Type B pancreatic cell (in vitro differentiated cells): ENCODE measurements at regions not wholly inside any gene's neighbourhood (a gene's known extent, or its start where the extent isn't known, plus 50 kb on each side); places are given as distances from the start of the nearest gene placed in this dataset.

Source experiments
- DNase-seq: peaks from one replicate; pipeline ENCODE4 v3.0.0; 2021; ENCODE audit warnings: mixed read lengths; ENCODE audit not compliant: unreplicated experiment; ENCODE audit errors: extremely low spot score
- H3K27ac Mint-ChIP-seq: 2 replicates; pipeline ENCODE4 v1.8.0; 2021; ENCODE audit warnings: mild to moderate bottlenecking, mixed read lengths
- H3K27me3 Mint-ChIP-seq: 2 replicates; pipeline ENCODE4 v1.8.0; 2021; ENCODE audit warnings: mixed read lengths
- H3K36me3 Mint-ChIP-seq: 2 replicates; pipeline ENCODE4 v1.8.0; 2021; ENCODE audit warnings: mixed read lengths
- H3K4me1 Mint-ChIP-seq: one replicate; pipeline ENCODE4 v1.8.0; 2021; ENCODE audit warnings: mixed read lengths; ENCODE audit not compliant: unreplicated experiment
- H3K4me3 Mint-ChIP-seq: 2 replicates; pipeline ENCODE4 v1.8.0; 2021; ENCODE audit warnings: mild to moderate bottlenecking, mixed read lengths
- H3K9me3 Mint-ChIP-seq: 2 replicates; pipeline ENCODE4 v1.8.0; 2021; ENCODE audit warnings: mixed read lengths
- CTCF ChIP-seq: fragments of 200-600 bp; sonication (generic); conservative IDR thresholded peaks from 2 replicates; pipeline ENCODE4 v1.5.0; 2021; ENCODE audit warnings: antibody characterized with exemption, mild to moderate bottlenecking

DNA sequence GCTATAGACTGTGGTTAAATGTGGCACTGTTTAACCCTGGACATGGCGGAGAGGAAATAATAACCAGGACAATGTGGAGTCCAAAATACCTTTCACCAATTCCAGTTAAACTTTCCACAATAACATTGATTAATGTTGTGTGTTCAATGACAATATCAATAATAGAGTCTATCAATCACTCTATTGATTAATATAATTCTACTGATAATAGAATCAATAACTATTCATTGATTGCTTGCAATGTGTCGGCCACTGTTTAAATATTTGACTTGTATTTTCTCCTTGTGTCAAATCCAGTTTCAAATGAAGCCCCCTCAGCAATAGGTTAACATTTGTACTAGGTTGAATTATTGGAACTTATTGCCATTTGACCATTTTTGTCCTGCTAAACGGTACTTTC is 187.0 kb downstream of the PTPN20 start:
- H3K9me3 Mint-ChIP-seq = no peaks in the 10 kb centered on the region
- H3K27ac Mint-ChIP-seq = no peak overlapping the region
- DNase-seq = no peak
- H3K27me3 Mint-ChIP-seq = peaks cover 32% of the 10 kb centered on the region
- no peak overlapping the region for H3K4me3 Mint-ChIP-seq
- no peaks in the 10 kb centered on the region for H3K4me1 Mint-ChIP-seq
- no peak for TF ChIP-seq CTCF
- H3K36me3 Mint-ChIP-seq = no peaks in the 10 kb centered on the region

DNA sequence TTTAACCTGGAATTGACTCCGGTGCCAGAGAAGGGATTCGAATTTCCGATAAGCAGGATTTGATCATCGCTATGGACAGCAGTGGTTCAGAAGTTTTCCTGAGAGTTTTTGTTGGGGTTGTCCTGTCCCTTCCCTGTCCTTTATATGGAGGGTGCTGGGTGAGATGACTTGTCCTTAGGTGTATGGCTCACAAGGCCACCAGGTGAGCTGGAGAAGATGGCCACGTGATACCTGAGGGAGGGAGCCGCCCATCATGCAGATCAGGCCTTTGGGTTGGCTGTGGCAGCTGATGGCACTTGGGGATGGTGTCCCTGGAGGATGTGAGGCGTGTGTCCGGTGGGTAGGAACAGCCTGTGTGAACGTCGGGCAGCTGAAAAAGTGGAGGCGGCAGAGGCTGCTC is 187.7 kb downstream of the PTPN20 start:
- no peak for TF ChIP-seq CTCF
- DNase-seq = peak; percentile 16

DNA sequence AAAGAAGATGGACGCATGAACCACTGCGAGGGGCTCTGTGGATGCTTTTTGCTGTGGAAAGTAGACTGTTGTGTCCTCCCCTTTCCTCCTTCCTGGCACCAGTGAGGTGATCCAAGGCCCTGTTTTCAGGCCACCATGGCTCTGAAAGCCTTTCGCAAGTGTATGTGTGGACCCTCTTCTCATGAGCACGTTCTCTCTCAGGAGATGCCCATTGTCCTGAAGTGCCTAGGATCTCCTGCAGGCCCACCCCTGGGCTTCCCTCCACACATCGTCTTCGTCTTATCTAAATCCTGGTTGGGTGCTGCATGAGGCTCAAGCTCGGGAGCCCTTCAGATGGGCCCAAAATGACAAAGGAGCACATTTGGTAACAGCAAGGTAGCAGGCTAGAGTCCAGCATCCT is 188.2 kb downstream of the PTPN20 start:
- H3K9me3 Mint-ChIP-seq = no peaks in the 10 kb centered on the region
- H3K4me1 Mint-ChIP-seq = peaks cover 3% of the 10 kb centered on the region
- H3K4me3 Mint-ChIP-seq = no peak overlapping the region
- no peaks in the 10 kb centered on the region for H3K36me3 Mint-ChIP-seq
- TF ChIP-seq CTCF = no peak
- no peak overlapping the region for H3K27ac Mint-ChIP-seq
- DNase-seq = peak; percentile 40
- H3K27me3 Mint-ChIP-seq = peaks cover 32% of the 10 kb centered on the region

More for the DNA sequence above, 187.7 kb downstream of the PTPN20 start:
- H3K27me3 Mint-ChIP-seq = peaks cover 32% of the 10 kb centered on the region
- H3K4me1 Mint-ChIP-seq = no peaks in the 10 kb centered on the region
- H3K4me3 Mint-ChIP-seq = no peak overlapping the region
- H3K27ac Mint-ChIP-seq = no peak overlapping the region
- H3K36me3 Mint-ChIP-seq = no peaks in the 10 kb centered on the region
- H3K9me3 Mint-ChIP-seq = no peaks in the 10 kb centered on the region

- Mint-ChIP-seq H3K27ac (no peak overlapping the region), H3K4me3 (no peak overlapping the region), H3K4me1 (peaks cover 10% of the 10 kb centered on the region), H3K27me3 (peaks cover 27% of the 10 kb centered on the region), H3K36me3 (no peaks in the 10 kb centered on the region), H3K9me3 (no peaks in the 10 kb centered on the region)
- TF ChIP-seq CTCF = no peak
- DNase-seq = peak; percentile 24
Observed at GRCh38 chr10:47101196-47101595, 190.0 kb downstream of the PTPN20 start.

DNA sequence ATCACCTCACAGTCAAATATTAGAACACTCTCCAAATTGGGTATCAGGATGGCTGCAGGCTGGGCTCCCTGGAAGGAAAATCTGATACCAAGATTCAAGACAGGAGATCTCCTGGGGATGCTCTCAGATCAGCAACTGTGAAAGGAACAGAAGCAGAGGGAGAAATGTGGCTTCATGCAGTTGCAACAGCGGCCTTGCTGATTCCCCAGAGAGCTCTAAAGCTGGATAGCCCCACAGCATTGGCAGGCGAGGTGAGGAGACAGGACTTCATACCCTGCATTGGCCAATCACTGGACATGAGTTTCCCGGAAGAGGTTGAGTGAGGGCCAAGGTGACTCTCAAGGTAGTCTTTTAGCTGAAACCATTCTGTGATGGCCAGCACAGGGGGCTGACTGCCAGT is 190.6 kb downstream of the PTPN20 start:
- no peak for TF ChIP-seq CTCF
- peak; percentile 27 for DNase-seq
- no peak overlapping the region for H3K4me3 Mint-ChIP-seq
- peaks cover 15% of the 10 kb centered on the region for H3K4me1 Mint-ChIP-seq
- H3K27me3 Mint-ChIP-seq = peaks cover 23% of the 10 kb centered on the region
- no peaks in the 10 kb centered on the region for H3K9me3 Mint-ChIP-seq
- no peak overlapping the region for H3K27ac Mint-ChIP-seq
- no peaks in the 10 kb centered on the region for H3K36me3 Mint-ChIP-seq

GRCh38 chr10:47104151-47104605 is 192.9 kb downstream of the PTPN20 start:
- no peak overlapping the region for H3K4me3 Mint-ChIP-seq
- peaks cover 15% of the 10 kb centered on the region for H3K4me1 Mint-ChIP-seq
- H3K9me3 Mint-ChIP-seq = no peaks in the 10 kb centered on the region
- H3K36me3 Mint-ChIP-seq = no peaks in the 10 kb centered on the region
- H3K27me3 Mint-ChIP-seq = peaks cover 10% of the 10 kb centered on the region
- DNase-seq = peak; percentile 47
- H3K27ac Mint-ChIP-seq = no peak overlapping the region
- TF ChIP-seq CTCF = no peak
